ENCODE measurements at regions not wholly inside any gene's neighbourhood (a gene's known extent, or its start where the extent isn't known, plus 50 kb on each side); places are given as distances from the start of the nearest gene placed in this dataset.

- Histone ChIP-seq H3K79me2 (ENCODE audit: control insufficient read depth, insufficient read depth, low read length) (no peaks in the 10 kb centered on the region), H3K27ac (ENCODE audit: insufficient read depth, low read depth, low read length) (no peak overlapping the region), H3K4me2 (ENCODE audit: insufficient read depth, low read length) (no peak overlapping the region), H3K36me3 (ENCODE audit: control insufficient read depth in 2 of 2, extremely low read depth in 1 of 2, insufficient read depth in 2 of 2, low read length in 2 of 2) (no peaks in the 10 kb centered on the region), H3K27me3 (ENCODE audit: control insufficient read depth in 2 of 2, insufficient read depth in 2 of 2, low read length in 2 of 2) (no peaks in the 10 kb centered on the region), H3K9me1 (replicated peaks; ENCODE audit: control insufficient read depth, extremely low read depth, insufficient read depth, low read length) (no peaks in the 10 kb centered on the region), H4K20me1 (replicated peaks; ENCODE audit: control insufficient read depth, extremely low read depth, insufficient read depth, low read length) (no peaks in the 10 kb centered on the region), H3K9ac (replicated peaks; ENCODE audit: extremely low read depth, insufficient read depth, low read length) (no peak overlapping the region), H3K4me3 (replicated peaks in 1 of 3; ENCODE audit: insufficient read depth in 1 of 3, low read depth in 1 of 3, low read length in 3 of 3) (no peak overlapping the region), H2AFZ (ENCODE audit: low read depth, low read length) (no peak overlapping the region), H3K4me1 (ENCODE audit: control insufficient read depth, extremely low read depth, insufficient read depth, low read length) (no peaks in the 10 kb centered on the region), H3K9me3 (replicated peaks; ENCODE audit: control insufficient read depth, insufficient read depth, low read length) (no peaks in the 10 kb centered on the region)
- TF ChIP-seq, protein P1, sequence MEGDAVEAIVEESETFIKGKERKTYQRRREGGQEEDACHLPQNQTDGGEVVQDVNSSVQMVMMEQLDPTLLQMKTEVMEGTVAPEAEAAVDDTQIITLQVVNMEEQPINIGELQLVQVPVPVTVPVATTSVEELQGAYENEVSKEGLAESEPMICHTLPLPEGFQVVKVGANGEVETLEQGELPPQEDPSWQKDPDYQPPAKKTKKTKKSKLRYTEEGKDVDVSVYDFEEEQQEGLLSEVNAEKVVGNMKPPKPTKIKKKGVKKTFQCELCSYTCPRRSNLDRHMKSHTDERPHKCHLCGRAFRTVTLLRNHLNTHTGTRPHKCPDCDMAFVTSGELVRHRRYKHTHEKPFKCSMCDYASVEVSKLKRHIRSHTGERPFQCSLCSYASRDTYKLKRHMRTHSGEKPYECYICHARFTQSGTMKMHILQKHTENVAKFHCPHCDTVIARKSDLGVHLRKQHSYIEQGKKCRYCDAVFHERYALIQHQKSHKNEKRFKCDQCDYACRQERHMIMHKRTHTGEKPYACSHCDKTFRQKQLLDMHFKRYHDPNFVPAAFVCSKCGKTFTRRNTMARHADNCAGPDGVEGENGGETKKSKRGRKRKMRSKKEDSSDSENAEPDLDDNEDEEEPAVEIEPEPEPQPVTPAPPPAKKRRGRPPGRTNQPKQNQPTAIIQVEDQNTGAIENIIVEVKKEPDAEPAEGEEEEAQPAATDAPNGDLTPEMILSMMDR (IDR thresholded peaks at IDR 0.05; ENCODE audit: extremely low read depth in 1 of 2, insufficient read depth in 1 of 2, low read depth in 1 of 2, low read length in 2 of 2): no peak
- TF ChIP-seq GATA2 (IDR thresholded peaks at IDR 0.05; ENCODE audit: insufficient read depth, insufficient read length, low read depth, low read length) (no peak), POLR2AphosphoS5 (IDR thresholded peaks at IDR 0.05; ENCODE audit: insufficient read depth, low read depth, low read length) (no peak)
- POLR2A ChIA-PET: no interaction called here
- CTCF ChIA-PET: no interaction called here
- no peak for FAIRE-seq
- intact Hi-C loops (cut with micrococcal nuclease) (no loop called here), dilution Hi-C loops (cut with MboI; ENCODE audit: extremely low pct_ligation_motif_present, low sequenced_read_pairs) (no loop called here)
- no TSS peak for BruUV-seq (replicated peaks)
- DNase-seq (ENCODE audit: low read depth, low spot score): no peak
Observed at GRCh38 chr13:78465250-78465649, 138.1 kb downstream of the POU4F1 start.

- BruUV-seq (replicated peaks): no TSS peak
Observed at GRCh38 chr13:78460176-78460575, 143.2 kb downstream of the POU4F1 start.

More at GRCh38 chr13:78460176-78460575, 143.2 kb downstream of the POU4F1 start:
- no peaks in the 10 kb centered on the region for H3K79me2 ChIP-seq (ENCODE audit: control insufficient read depth, insufficient read depth, low read length)
- no peak overlapping the region for H3K4me2 ChIP-seq (ENCODE audit: insufficient read depth, low read length)
- POLR2A ChIA-PET: no interaction called here
- H2AFZ ChIP-seq (ENCODE audit: low read depth, low read length): no peak overlapping the region
- no peak for TF ChIP-seq MYC (IDR thresholded peaks at IDR 0.05; ENCODE audit: low read depth, low read length)
- TF ChIP-seq FOS (IDR thresholded peaks at IDR 0.05; ENCODE audit: borderline replicate concordance, insufficient read depth, low read length): no peak
- no peak for TF ChIP-seq JUN (IDR thresholded peaks at IDR 0.05; ENCODE audit: borderline replicate concordance, insufficient read depth, insufficient read length, low read depth)
- TF ChIP-seq POLR2AphosphoS5 (IDR thresholded peaks at IDR 0.05; ENCODE audit: insufficient read depth, low read depth, low read length): no peak
- TF ChIP-seq, protein P2, sequence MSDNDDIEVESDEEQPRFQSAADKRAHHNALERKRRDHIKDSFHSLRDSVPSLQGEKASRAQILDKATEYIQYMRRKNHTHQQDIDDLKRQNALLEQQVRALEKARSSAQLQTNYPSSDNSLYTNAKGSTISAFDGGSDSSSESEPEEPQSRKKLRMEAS (IDR thresholded peaks at IDR 0.05; ENCODE audit: insufficient read depth, insufficient read length): no peak
- TF ChIP-seq, protein P1 (IDR thresholded peaks at IDR 0.05; ENCODE audit: extremely low read depth in 1 of 2, insufficient read depth in 1 of 2, low read depth in 1 of 2, low read length in 2 of 2): no peak
- TF ChIP-seq GATA2 (IDR thresholded peaks at IDR 0.05; ENCODE audit: insufficient read depth, insufficient read length, low read depth, low read length): no peak
- TF ChIP-seq EZH2 (IDR thresholded peaks at IDR 0.05; ENCODE audit: borderline replicate concordance, low read depth, low read length, severe bottlenecking): no peak
- no peak for TF ChIP-seq POLR2A (IDR thresholded peaks at IDR 0.05; ENCODE audit: low read depth, low read length)
- no peak overlapping the region for H3K9ac ChIP-seq (replicated peaks; ENCODE audit: extremely low read depth, insufficient read depth, low read length)
- H4K20me1 ChIP-seq (replicated peaks; ENCODE audit: control insufficient read depth, extremely low read depth, insufficient read depth, low read length): no peaks in the 10 kb centered on the region
- CTCF ChIA-PET: no interaction called here
- dilution Hi-C loops (cut with MboI; ENCODE audit: extremely low pct_ligation_motif_present, low sequenced_read_pairs) (no loop called here), intact Hi-C loops (cut with micrococcal nuclease) (no loop called here)
- H3K27me3 ChIP-seq (ENCODE audit: control insufficient read depth in 2 of 2, insufficient read depth in 2 of 2, low read length in 2 of 2): no peaks in the 10 kb centered on the region
- no peak overlapping the region for H3K27ac ChIP-seq (ENCODE audit: insufficient read depth, low read depth, low read length)
- no peaks in the 10 kb centered on the region for H3K36me3 ChIP-seq (ENCODE audit: control insufficient read depth in 2 of 2, extremely low read depth in 1 of 2, insufficient read depth in 2 of 2, low read length in 2 of 2)
- H3K4me1 ChIP-seq (ENCODE audit: control insufficient read depth, extremely low read depth, insufficient read depth, low read length): no peaks in the 10 kb centered on the region
- no peak overlapping the region for H3K4me3 ChIP-seq (replicated peaks in 1 of 3; ENCODE audit: insufficient read depth in 1 of 3, low read depth in 1 of 3, low read length in 3 of 3)
- H3K9me1 ChIP-seq (replicated peaks; ENCODE audit: control insufficient read depth, extremely low read depth, insufficient read depth, low read length): no peaks in the 10 kb centered on the region
- no peaks in the 10 kb centered on the region for H3K9me3 ChIP-seq (replicated peaks; ENCODE audit: control insufficient read depth, insufficient read depth, low read length)
- FAIRE-seq (no peak), DNase-seq (ENCODE audit: low read depth, low spot score) (no peak)
